ENCODE measurements at regions not wholly inside any gene's neighbourhood (a gene's known extent, or its start where the extent isn't known, plus 50 kb on each side); places are given as distances from the start of the nearest gene placed in this dataset.

- no peak for DNase-seq
Measured at GRCh38 chr20:62561948-62562347, 80.4 kb upstream of the SLCO4A1 start.

DNA sequence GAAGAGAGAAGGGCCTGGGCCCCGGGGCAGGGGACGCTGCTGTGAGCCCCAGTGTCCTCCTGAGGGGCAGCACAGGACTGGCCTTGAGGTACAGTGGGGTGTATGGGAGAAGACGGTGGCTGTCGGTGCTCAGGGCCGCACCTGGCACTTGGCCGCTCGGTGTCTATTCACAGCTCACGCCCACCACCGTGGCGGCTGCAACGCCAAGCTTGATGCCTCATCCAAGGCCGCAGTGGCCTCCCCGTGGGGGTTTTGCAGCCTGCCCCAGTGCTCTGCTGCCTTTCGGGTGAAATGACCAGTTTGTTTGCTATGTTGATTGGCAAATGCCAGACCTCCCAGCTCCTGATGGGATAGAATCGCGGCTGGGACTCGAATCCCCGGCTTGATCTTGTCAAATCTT lies 79.5 kb upstream of the SLCO4A1 start:
- DNase-seq, result no peak

- no peak for DNase-seq
Measured at GRCh38 chr20:62563561-62563960, 78.7 kb upstream of the SLCO4A1 start.

- DNase-seq, result no peak
Measured at GRCh38 chr20:62564456-62565245, 77.7 kb upstream of the SLCO4A1 start.

GRCh38 chr20:62566266-62566665 lies 76.0 kb upstream of the SLCO4A1 start:
- DNase-seq, result no peak

- no peak for DNase-seq
Measured at GRCh38 chr20:62566771-62567170, 75.5 kb upstream of the SLCO4A1 start.

GRCh38 chr20:62567246-62568044 lies 74.9 kb upstream of the SLCO4A1 start:
- DNase-seq, result no peak

DNA sequence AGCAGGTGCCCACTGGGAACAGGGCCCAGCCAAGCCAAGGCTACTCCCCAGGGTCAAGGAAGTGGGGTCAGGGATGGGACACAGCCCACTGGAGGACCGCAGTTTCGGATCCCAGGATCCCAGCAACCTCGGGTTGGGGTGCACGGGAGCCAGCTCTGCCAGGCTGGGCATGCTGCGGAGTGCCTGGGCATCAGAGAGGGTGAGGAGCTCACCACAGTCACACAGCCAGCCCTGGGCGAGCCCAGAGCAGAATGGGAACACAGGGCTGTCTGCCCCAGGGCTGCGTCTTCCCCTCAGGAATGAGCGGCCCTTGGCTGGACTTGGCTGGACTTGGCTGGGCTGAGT lies 74.3 kb upstream of the SLCO4A1 start:
- DNase-seq, result no peak

GRCh38 chr20:62569615-62570014 lies 72.7 kb upstream of the SLCO4A1 start:
- DNase-seq, result no peak

- no peak for DNase-seq
Measured at GRCh38 chr20:62570403-62570802, 71.9 kb upstream of the SLCO4A1 start.

DNA sequence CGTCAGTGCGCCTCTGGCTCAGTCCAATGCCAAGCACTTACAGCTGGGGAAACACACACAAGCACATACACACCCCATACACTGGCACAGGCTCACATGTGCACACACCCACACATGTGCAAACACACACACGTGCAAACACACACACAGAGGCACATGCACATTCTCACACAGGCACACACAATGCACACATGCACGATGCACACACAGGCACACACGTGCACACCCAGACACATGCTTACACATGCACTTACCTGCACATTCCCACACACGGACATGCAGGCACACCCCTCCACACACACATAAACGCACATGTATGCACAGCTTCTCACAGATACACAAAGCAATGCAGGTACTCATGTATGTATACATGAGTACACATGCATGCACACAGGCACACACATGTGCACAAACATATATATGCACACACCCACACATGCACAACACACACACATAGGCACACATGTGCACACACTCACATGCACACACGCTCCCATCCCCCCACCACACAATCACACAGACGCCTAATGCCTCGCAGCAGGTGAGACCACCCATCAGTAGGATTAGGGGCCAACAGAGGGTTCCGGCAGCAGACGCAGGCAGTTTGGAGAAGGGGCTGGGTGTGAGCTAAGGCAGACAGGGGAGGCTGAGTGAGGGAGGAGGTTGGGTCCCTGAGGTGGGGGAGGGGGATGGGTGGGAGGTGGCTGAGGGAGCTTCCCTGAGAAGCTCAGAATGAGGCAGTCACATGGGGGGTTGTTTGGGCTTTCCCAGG lies 71.2 kb upstream of the SLCO4A1 start:
- no peak for DNase-seq

- no peak for DNase-seq
Measured at GRCh38 chr20:62571669-62572344, 70.5 kb upstream of the SLCO4A1 start.

GRCh38 chr20:62572980-62573379 lies 69.3 kb upstream of the SLCO4A1 start:
- DNase-seq, result no peak

DNA sequence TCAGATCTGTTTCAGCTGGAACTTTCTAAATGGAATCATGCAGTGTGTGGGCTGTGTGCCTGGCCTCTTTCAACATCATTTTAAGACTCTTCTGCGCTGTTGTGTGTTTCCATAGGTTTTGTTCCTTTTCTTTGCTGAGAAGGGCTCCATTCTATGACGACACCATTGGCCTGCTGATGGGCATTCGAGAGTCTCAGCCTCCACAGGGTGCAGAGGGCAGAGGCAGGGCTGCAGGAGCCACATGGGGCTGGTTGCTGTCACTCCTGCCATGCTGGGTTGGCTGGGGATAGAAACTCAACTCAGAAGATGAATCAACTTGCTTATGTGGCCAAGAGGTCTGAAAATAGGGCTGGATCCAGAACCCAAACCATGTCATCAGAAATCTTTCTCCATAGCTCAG lies 68.5 kb upstream of the SLCO4A1 start:
- DNase-seq, result no peak

GRCh38 chr20:62574230-62574993 lies 67.9 kb upstream of the SLCO4A1 start:
- DNase-seq, result no peak

DNA sequence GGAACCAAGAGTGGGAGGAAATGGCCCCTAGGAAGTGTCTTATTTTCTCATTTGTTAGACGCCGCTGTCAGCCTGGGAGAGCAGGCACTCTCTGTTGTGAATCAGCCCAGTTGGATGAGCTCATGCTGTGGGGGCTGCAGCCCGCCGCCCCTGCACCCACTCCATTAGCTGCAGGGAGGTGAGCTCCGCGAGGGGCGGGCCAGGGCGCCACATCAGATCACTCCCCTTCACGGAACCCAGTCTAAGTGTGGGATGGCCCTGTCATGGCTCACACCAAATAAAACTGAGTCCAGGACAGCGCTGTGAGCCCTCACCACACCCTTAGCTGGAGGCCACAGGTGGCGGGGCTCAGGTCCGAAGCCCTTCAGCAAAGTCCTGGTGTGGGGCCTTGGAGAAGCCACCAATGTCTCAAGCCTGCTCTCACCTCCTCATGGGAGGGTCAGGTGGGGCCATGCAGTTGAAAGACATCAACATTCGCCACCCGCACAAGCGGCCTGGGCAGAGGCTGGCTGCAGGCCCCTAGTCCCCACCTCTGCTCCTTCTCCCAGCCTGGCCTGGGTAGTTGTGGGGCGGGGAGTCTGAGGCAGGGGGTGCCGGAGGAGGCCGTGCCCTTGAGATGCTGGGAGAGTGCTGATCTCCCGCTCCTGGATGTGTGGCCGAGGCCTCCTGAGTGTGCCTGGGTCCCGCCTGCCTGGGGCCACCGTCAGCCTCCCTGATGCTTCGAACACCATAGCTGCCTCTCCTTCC lies 66.2 kb upstream of the SLCO4A1 start:
- no peak for DNase-seq

DNA sequence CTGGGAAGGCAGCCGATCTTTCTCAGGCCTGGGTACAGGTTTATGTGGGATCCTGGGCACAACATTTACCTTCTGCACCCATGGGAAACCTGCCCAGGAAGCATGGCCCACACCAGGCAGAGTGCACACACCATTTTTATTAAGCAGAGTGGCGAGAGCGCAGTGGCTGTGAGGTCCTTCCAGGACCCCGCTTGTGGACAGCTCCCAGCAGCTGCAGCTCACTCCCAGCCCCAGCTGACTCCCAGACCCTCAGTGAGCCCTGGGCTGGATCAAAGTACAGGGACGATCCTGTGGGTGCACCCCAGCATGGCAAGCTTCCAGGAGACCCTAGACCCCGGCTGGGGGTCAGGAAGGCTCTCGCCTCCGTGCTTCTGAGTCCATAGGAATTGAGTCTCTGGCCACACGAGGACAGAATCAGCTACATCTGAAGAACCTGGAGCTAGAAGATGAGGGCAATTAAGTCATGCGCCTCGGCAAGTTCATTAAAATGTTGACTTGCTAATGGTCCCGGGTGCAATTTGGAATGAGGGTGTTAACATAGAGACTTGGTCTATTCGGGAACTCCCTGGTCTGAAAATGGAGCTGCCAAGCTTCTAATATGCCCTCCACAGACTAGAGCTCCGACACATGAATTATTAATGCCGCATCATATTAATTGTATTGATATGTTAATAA lies 65.4 kb upstream of the SLCO4A1 start:
- peak; percentile 62 for DNase-seq

DNA sequence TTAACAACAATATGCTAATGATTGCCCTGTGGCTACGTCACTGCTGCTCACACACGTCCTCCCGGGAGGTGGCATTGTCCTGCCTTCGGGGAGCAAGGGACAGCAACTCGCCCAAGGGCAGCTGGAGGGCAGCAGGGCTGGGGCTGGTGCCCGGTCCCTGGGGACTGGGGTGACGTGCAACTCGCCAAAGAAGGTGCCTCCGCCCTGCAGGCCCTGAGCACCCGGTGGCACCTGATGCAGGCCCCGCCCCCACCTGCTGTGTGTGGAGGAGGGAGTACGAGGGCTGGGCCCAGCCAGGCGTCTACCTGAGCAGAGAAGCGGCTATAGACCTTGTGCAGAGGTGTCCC lies 64.8 kb upstream of the SLCO4A1 start:
- DNase-seq, result no peak

- DNase-seq, result no peak
Measured at GRCh38 chr20:62578294-62578897, 63.9 kb upstream of the SLCO4A1 start.

GRCh38 chr20:62580052-62580451 lies 62.3 kb upstream of the SLCO4A1 start:
- DNase-seq, result no peak

Measured in renal pelvis (tissue), 1 donor.